ENCODE measurements at regions not wholly inside any gene's neighbourhood (a gene's known extent, or its start where the extent isn't known, plus 50 kb on each side); places are given as distances from the start of the nearest gene placed in this dataset.

- TF ChIP-seq CTCF (conservative IDR thresholded peaks at IDR 0.05; ENCODE audit: low read length), result no peak
- TF ChIP-seq EZH2phosphoT487 (IDR thresholded peaks at IDR 0.05; ENCODE audit: borderline replicate concordance, low read depth, low read length), result no peak
Observed at GRCh38 chr4:128684016-128684415, 125.5 kb upstream of the JADE1 start.
